ENCODE measurements at regions not wholly inside any gene's neighbourhood (a gene's known extent, or its start where the extent isn't known, plus 50 kb on each side); places are given as distances from the start of the nearest gene placed in this dataset.
"Not testable (repeated sequence)": the region's sequence is repeated elsewhere in the genome, so short reads cannot be mapped to it uniquely, and the experiment has no call there.

- Histone ChIP-seq H3K4me3 (ENCODE audit: low read depth, low read length) (no peak overlapping the region), H3K27me3 (ENCODE audit: control insufficient read depth, insufficient read depth, low read length) (peaks cover 2% of the 10 kb centered on the region), H3K27ac (ENCODE audit: insufficient read depth, low read length, poor library complexity, severe bottlenecking) (no peak overlapping the region), H3K9me3 (ENCODE audit: control insufficient read depth in 2 of 2, low read length in 2 of 2) (no peaks in the 10 kb centered on the region), H3K36me3 (ENCODE audit: control insufficient read depth, insufficient read depth, low read length) (no peaks in the 10 kb centered on the region), H3K4me1 (ENCODE audit: control insufficient read depth, insufficient read depth, low read length, poor library complexity, severe bottlenecking) (peaks cover 8% of the 10 kb centered on the region)
- Mint-ChIP-seq H3K4me3 (no peak overlapping the region), H3K9me3 (peaks cover 0 to 11% (median 6%) of the 10 kb centered on the region in 7 donors), H3K27me3 (peaks cover 66% of the 10 kb centered on the region), H3K36me3 (no peaks in the 10 kb centered on the region), H3K27ac (no peak overlapping the region), H3K4me1 (peaks cover 0 to 17% (median 11%) of the 10 kb centered on the region in 4 donors)
- DNase-seq: no peak
- ATAC-seq (ENCODE audit: low read depth in 2 of 2): no peak
Observed at GRCh38 chr5:154644745-154645411, 110.3 kb upstream of the LARP1 start.

GRCh38 chr5:154642499-154643245, 112.5 kb upstream of the LARP1 start:
- Mint-ChIP-seq H3K9me3 (peaks cover 0 to 11% (median 6%) of the 10 kb centered on the region in 7 donors), H3K4me1 (peaks cover 0 to 14% (median 9%) of the 10 kb centered on the region in 4 donors), H3K4me3 (no peak overlapping the region), H3K27me3 (peaks cover 53% of the 10 kb centered on the region), H3K36me3 (no peaks in the 10 kb centered on the region), H3K27ac (peak overlapping the region in 1 of 3 donors; percentile 14)
- Histone ChIP-seq H3K9me3 (ENCODE audit: control insufficient read depth in 2 of 2, low read length in 2 of 2) (no peaks in the 10 kb centered on the region), H3K36me3 (ENCODE audit: control insufficient read depth, insufficient read depth, low read length) (no peaks in the 10 kb centered on the region), H3K27me3 (ENCODE audit: control insufficient read depth, insufficient read depth, low read length) (peaks cover 2% of the 10 kb centered on the region), H3K4me1 (ENCODE audit: control insufficient read depth, insufficient read depth, low read length, poor library complexity, severe bottlenecking) (peaks cover 8% of the 10 kb centered on the region), H3K4me3 (ENCODE audit: low read depth, low read length) (no peak overlapping the region), H3K27ac (ENCODE audit: insufficient read depth, low read length, poor library complexity, severe bottlenecking) (no peak overlapping the region)
- DNase-seq: peak in 1 of 3 donors; percentile 16
- ATAC-seq (ENCODE audit: low read depth in 2 of 2): no peak

GRCh38 chr5:154640213-154640831, 114.9 kb upstream of the LARP1 start:
- not testable (repeated sequence) for H3K27me3 ChIP-seq (ENCODE audit: control insufficient read depth, insufficient read depth, low read length); H3K4me1 ChIP-seq (ENCODE audit: control insufficient read depth, insufficient read depth, low read length, poor library complexity, severe bottlenecking); H3K27ac ChIP-seq (ENCODE audit: insufficient read depth, low read length, poor library complexity, severe bottlenecking); H3K36me3 ChIP-seq (ENCODE audit: control insufficient read depth, insufficient read depth, low read length); ATAC-seq (ENCODE audit: low read depth in 2 of 2); H3K36me3 Mint-ChIP-seq; DNase-seq; H3K4me3 Mint-ChIP-seq; H3K4me1 Mint-ChIP-seq; H3K9me3 ChIP-seq (ENCODE audit: control insufficient read depth in 2 of 2, low read length in 2 of 2); H3K4me3 ChIP-seq (ENCODE audit: low read depth, low read length); H3K27ac Mint-ChIP-seq
- peaks cover 0 to 11% (median 3%) of the 10 kb centered on the region in 7 donors for H3K9me3 Mint-ChIP-seq
- H3K27me3 Mint-ChIP-seq: peaks cover 35% of the 10 kb centered on the region

- H3K27ac Mint-ChIP-seq; H3K9me3 ChIP-seq (ENCODE audit: control insufficient read depth in 2 of 2, low read length in 2 of 2); H3K4me3 Mint-ChIP-seq; H3K4me1 ChIP-seq (ENCODE audit: control insufficient read depth, insufficient read depth, low read length, poor library complexity, severe bottlenecking); H3K27ac ChIP-seq (ENCODE audit: insufficient read depth, low read length, poor library complexity, severe bottlenecking); H3K27me3 ChIP-seq (ENCODE audit: control insufficient read depth, insufficient read depth, low read length); H3K36me3 Mint-ChIP-seq; H3K4me3 ChIP-seq (ENCODE audit: low read depth, low read length); DNase-seq; H3K36me3 ChIP-seq (ENCODE audit: control insufficient read depth, insufficient read depth, low read length); H3K9me3 Mint-ChIP-seq; H3K4me1 Mint-ChIP-seq; ATAC-seq (ENCODE audit: low read depth in 2 of 2): not testable (repeated sequence)
- peaks cover 22% of the 10 kb centered on the region for H3K27me3 Mint-ChIP-seq
Observed at GRCh38 chr5:154636786-154637185, 118.4 kb upstream of the LARP1 start.

GRCh38 chr5:154636271-154636670, 118.9 kb upstream of the LARP1 start:
- not testable (repeated sequence) for H3K27me3 ChIP-seq (ENCODE audit: control insufficient read depth, insufficient read depth, low read length); H3K4me3 ChIP-seq (ENCODE audit: low read depth, low read length); ATAC-seq (ENCODE audit: low read depth in 2 of 2); H3K27ac ChIP-seq (ENCODE audit: insufficient read depth, low read length, poor library complexity, severe bottlenecking); H3K4me1 ChIP-seq (ENCODE audit: control insufficient read depth, insufficient read depth, low read length, poor library complexity, severe bottlenecking); H3K4me1 Mint-ChIP-seq; H3K27ac Mint-ChIP-seq; DNase-seq; H3K36me3 ChIP-seq (ENCODE audit: control insufficient read depth, insufficient read depth, low read length); H3K36me3 Mint-ChIP-seq; H3K4me3 Mint-ChIP-seq; H3K9me3 ChIP-seq (ENCODE audit: control insufficient read depth in 2 of 2, low read length in 2 of 2); H3K9me3 Mint-ChIP-seq
- peaks cover 17% of the 10 kb centered on the region for H3K27me3 Mint-ChIP-seq

DNA sequence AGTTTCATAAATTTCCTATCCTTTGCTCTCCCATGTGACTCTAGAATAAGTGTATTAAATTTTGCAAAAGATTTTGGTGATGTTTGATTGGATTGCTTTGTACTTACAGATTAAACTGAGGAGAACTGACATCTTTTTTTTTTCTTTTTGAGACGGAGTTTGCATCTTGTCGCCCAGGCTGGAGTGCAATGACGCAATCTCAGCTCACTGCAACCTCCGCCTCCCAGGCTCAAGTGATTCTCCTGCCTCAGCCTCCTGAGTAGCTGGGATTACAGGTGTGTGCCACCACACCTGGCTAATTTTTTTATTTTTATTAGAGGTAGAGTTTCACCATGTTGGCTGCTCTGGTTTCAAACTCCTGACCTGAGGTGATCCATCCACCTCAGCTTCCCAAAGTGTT, 121.4 kb upstream of the LARP1 start:
- H3K9me3 ChIP-seq (ENCODE audit: control insufficient read depth in 2 of 2, low read length in 2 of 2); ATAC-seq (ENCODE audit: low read depth in 2 of 2); H3K4me3 ChIP-seq (ENCODE audit: low read depth, low read length); H3K27ac Mint-ChIP-seq; H3K4me1 ChIP-seq (ENCODE audit: control insufficient read depth, insufficient read depth, low read length, poor library complexity, severe bottlenecking); H3K27me3 ChIP-seq (ENCODE audit: control insufficient read depth, insufficient read depth, low read length); H3K4me3 Mint-ChIP-seq; H3K27ac ChIP-seq (ENCODE audit: insufficient read depth, low read length, poor library complexity, severe bottlenecking); DNase-seq; H3K36me3 ChIP-seq (ENCODE audit: control insufficient read depth, insufficient read depth, low read length); H3K36me3 Mint-ChIP-seq; H3K9me3 Mint-ChIP-seq; H3K4me1 Mint-ChIP-seq: not testable (repeated sequence)
- H3K27me3 Mint-ChIP-seq: peaks cover 11% of the 10 kb centered on the region

- Histone ChIP-seq H3K4me3 (ENCODE audit: low read depth, low read length) (no peak overlapping the region), H3K27me3 (ENCODE audit: control insufficient read depth, insufficient read depth, low read length) (no peaks in the 10 kb centered on the region), H3K4me1 (ENCODE audit: control insufficient read depth, insufficient read depth, low read length, poor library complexity, severe bottlenecking) (no peaks in the 10 kb centered on the region), H3K36me3 (ENCODE audit: control insufficient read depth, insufficient read depth, low read length) (no peaks in the 10 kb centered on the region), H3K27ac (ENCODE audit: insufficient read depth, low read length, poor library complexity, severe bottlenecking) (no peak overlapping the region), H3K9me3 (ENCODE audit: control insufficient read depth in 2 of 2, low read length in 2 of 2) (no peaks in the 10 kb centered on the region)
- ATAC-seq (ENCODE audit: low read depth in 2 of 2) (no peak), DNase-seq (no peak)
- H3K4me3 Mint-ChIP-seq: no peak overlapping the region
- no peaks in the 10 kb centered on the region for H3K4me1 Mint-ChIP-seq
- H3K36me3 Mint-ChIP-seq: no peaks in the 10 kb centered on the region
- no peak overlapping the region for H3K27ac Mint-ChIP-seq
- peaks cover 17% of the 10 kb centered on the region for H3K27me3 Mint-ChIP-seq
- peaks cover 0 to 3% (median 0%) of the 10 kb centered on the region in 7 donors for H3K9me3 Mint-ChIP-seq
Observed at GRCh38 chr5:154631141-154631540, 124.0 kb upstream of the LARP1 start.

Data from CD4-positive, CD25-positive, alpha-beta regulatory T cell (primary cell).